ENCODE measurements at regions not wholly inside any gene's neighbourhood (a gene's known extent, or its start where the extent isn't known, plus 50 kb on each side); places are given as distances from the start of the nearest gene placed in this dataset.
"Not testable (repeated sequence)": the region's sequence is repeated elsewhere in the genome, so short reads cannot be mapped to it uniquely, and the experiment has no call there.

- not testable (repeated sequence) for DNase-seq (ENCODE audit: low read depth, low spot score)
These were observed 1376.4 kb upstream of the DEFB115 start for GRCh38 chr20:29881107-29881506.

- not testable (repeated sequence) for DNase-seq (ENCODE audit: low read depth, low spot score)
These were observed 1373.8 kb upstream of the DEFB115 start for GRCh38 chr20:29883514-29884219.

GRCh38 chr20:29884322-29884721, 1373.1 kb upstream of the DEFB115 start:
- DNase-seq (ENCODE audit: low read depth, low spot score) = not testable (repeated sequence)

- not testable (repeated sequence) for DNase-seq (ENCODE audit: low read depth, low spot score)
These were observed 1371.9 kb upstream of the DEFB115 start for GRCh38 chr20:29885282-29886185.

- DNase-seq (ENCODE audit: low read depth, low spot score) = not testable (repeated sequence)
These were observed 1365.9 kb upstream of the DEFB115 start for GRCh38 chr20:29891555-29891954.

Measured in astrocyte of the hippocampus (primary cell).